ENCODE measurements at regions not wholly inside any gene's neighbourhood (a gene's known extent, or its start where the extent isn't known, plus 50 kb on each side); places are given as distances from the start of the nearest gene placed in this dataset.

DNA sequence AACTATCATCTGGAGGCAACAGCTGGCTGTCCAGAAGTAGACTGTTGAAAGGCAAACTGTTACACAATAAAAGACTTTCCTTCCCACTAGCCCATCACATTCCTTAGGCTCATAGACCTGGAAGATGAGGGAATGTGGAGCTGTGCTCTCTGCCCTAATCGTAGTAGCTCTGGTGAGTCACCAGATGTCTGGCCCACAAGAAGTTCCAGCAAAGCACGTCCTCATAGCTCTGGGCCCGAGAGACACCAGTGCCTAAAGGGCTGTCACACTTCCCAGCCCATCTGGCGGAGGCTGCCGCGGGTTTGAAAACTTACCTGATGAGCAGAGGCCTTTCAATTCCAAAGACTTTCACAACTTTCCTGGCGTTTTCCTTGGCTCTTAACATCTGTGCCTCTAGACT is 81.7 kb upstream of the STOX2 start:
- TF ChIP-seq CTCF (IDR thresholded peaks at IDR 0.05), result no peak
- TF ChIP-seq POLR2A (IDR thresholded peaks at IDR 0.05), result no peak

Data from thyroid gland (tissue), 4 donors.